ENCODE measurements at regions not wholly inside any gene's neighbourhood (a gene's known extent, or its start where the extent isn't known, plus 50 kb on each side); places are given as distances from the start of the nearest gene placed in this dataset.

GRCh38 chr11:32187111-32187510 lies 96.2 kb downstream of the RCN1 start:
- Histone ChIP-seq H3K4me1 (ENCODE audit: control insufficient read depth, insufficient read depth, low read length) (peaks cover 23% of the 10 kb centered on the region), H3K4me3 (no peak overlapping the region), H3K36me3 (ENCODE audit: control insufficient read depth in 2 of 2, insufficient read depth in 2 of 2, low read length in 1 of 2) (no peaks in the 10 kb centered on the region), H3K4me2 (ENCODE audit: control insufficient read depth, insufficient read depth) (no peak overlapping the region), H3K9ac (ENCODE audit: control insufficient read depth, insufficient read depth, low read length) (no peak overlapping the region), H3K27me3 (replicated peaks in 1 of 2; ENCODE audit: control insufficient read depth in 2 of 2, insufficient read depth in 2 of 2, low read length in 1 of 2) (no peaks in the 10 kb centered on the region), H4K20me1 (ENCODE audit: control insufficient read depth, insufficient read depth) (no peaks in the 10 kb centered on the region), H3K27ac (ENCODE audit: control insufficient read depth, insufficient read depth) (no peak overlapping the region), H3K79me2 (ENCODE audit: control insufficient read depth, insufficient read depth, low read length) (no peaks in the 10 kb centered on the region), H3K9me3 (replicated peaks; ENCODE audit: control insufficient read depth, insufficient read depth, low read length) (no peaks in the 10 kb centered on the region), H2AFZ (ENCODE audit: control insufficient read depth, low read depth, low read length) (no peak overlapping the region)
- ChIA-PET RAD21 (ENCODE audit: unreplicated experiment) (no interaction called here), SMC1A (ENCODE audit: uncharacterized antibody, unreplicated experiment) (interaction anchor here (1.4 kb wide), 1 partner anchor 10 kb away, joined by 3 read pairs; no protein-coding TSS in a partner anchor), POLR2A (no interaction called here), CTCF (interaction anchor here (0.9 to 1.3 kb wide), 4 partner anchors 11 to 134 kb away, joined by 3 to 5 read pairs (median 4); no protein-coding TSS in a partner anchor)
- DNase-seq (ENCODE audit: low read depth, low spot score) (no peak), ATAC-seq (no peak), FAIRE-seq (no peak)
- BruUV-seq (replicated peaks), result no TSS peak
- in situ Hi-C loops (cut with MboI) (loop anchor here (10.0 kb wide), 1 partner anchor 942 kb away; no protein-coding TSS in a partner anchor), intact Hi-C loops (cut with micrococcal nuclease; ENCODE audit: unreplicated experiment) (no loop called here)
- TF ChIP-seq BRCA1 (IDR thresholded peaks at IDR 0.05; ENCODE audit: low read depth, low read length) (no peak), PAX8 (IDR thresholded peaks at IDR 0.05) (no peak), ZBTB4 (CRISPR knock-in tag; IDR thresholded peaks at IDR 0.05) (no peak), ELK1 (IDR thresholded peaks at IDR 0.05; ENCODE audit: low read depth, low read length) (no peak), NKRF (conservative IDR thresholded peaks at IDR 0.05) (no peak), POU2F2 (IDR thresholded peaks at IDR 0.05; ENCODE audit: borderline replicate concordance, low read depth, low read length) (no peak), NFYA (IDR thresholded peaks at IDR 0.05; ENCODE audit: borderline replicate concordance, low read depth, low read length) (no peak), E4F1 (IDR thresholded peaks at IDR 0.05; ENCODE audit: borderline replicate concordance, partially characterized antibody) (no peak), MYB (IDR thresholded peaks at IDR 0.05; ENCODE audit: borderline replicate concordance, low read depth, low read length) (no peak), CREM (IDR thresholded peaks at IDR 0.05; ENCODE audit: low read depth) (no peak), SMC3 (IDR thresholded peaks at IDR 0.05; ENCODE audit: borderline replicate concordance, low read length) (no peak), YY1 (IDR thresholded peaks at IDR 0.05; ENCODE audit: low read depth, low read length) (no peak), SIX5 (IDR thresholded peaks at IDR 0.05; ENCODE audit: low read depth, low read length, severe bottlenecking) (no peak), EZH2 (IDR thresholded peaks at IDR 0.05; ENCODE audit: borderline replicate concordance, control insufficient read depth, low read depth, low read length) (no peak)

Data from GM12878 (cell line).